ENCODE measurements at regions not wholly inside any gene's neighbourhood (a gene's known extent, or its start where the extent isn't known, plus 50 kb on each side); places are given as distances from the start of the nearest gene placed in this dataset.

DNA sequence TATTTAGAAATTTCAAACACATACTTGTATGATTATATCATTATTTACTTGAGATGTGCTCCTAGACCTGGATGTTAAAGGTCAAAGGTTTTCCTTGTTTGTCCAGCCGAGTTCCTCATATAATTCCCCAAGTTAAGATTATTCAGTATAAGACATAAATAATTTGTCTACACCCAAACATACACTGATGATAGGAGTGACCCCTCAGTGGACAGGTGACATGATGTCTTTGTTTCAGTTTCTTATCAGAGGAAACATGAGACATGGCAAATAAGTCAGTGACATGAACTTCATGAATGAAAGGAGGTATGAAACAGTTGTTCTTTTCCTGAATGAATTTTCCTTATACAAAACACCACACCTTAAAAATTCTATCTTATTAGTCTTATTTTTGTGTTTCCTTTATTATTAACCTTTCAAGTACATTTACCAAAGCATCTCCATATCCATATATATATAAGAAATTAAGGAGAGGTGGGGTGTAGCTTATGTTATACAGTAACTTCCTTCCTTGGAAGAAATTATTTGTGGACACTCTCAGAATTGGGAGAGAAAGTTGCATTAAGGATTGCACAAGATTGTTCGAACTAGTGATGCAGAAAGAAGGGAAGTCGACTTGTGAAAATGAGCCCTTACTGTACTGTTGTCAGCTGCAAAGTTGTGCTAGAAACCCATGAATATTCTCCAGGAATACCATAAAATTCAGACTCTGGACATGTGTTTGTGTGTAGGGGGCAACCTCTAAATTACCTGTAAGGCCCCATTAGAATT is 60.5 kb downstream of the POM121L12 start:
- no peak overlapping the region for H3K4me3 ChIP-seq (ENCODE audit: low read depth, low read length)
- BruUV-seq (replicated peaks): no TSS peak
- ChIA-PET CTCF (no interaction called here), POLR2A (no interaction called here)
- no peaks in the 10 kb centered on the region for H3K9me3 ChIP-seq
- no peaks in the 10 kb centered on the region for H3K27me3 ChIP-seq (replicated peaks; ENCODE audit: control insufficient read depth, insufficient read depth, low read length)
- H3K4me1 Mint-ChIP-seq (ENCODE audit: low read depth, unreplicated experiment): no peaks in the 10 kb centered on the region
- H3K9me3 Mint-ChIP-seq (ENCODE audit: unreplicated experiment): no peaks in the 10 kb centered on the region
- H3K4me3 Mint-ChIP-seq (ENCODE audit: unreplicated experiment): no peak overlapping the region
- no peaks in the 10 kb centered on the region for H3K36me3 Mint-ChIP-seq (ENCODE audit: insufficient read depth, unreplicated experiment)
- H3K36me3 ChIP-seq (ENCODE audit: control insufficient read depth, insufficient read depth, low read length): no peaks in the 10 kb centered on the region
- H3K4me1 ChIP-seq: no peaks in the 10 kb centered on the region
- no peak for DNase-seq
- H3K27ac Mint-ChIP-seq (ENCODE audit: unreplicated experiment): no peak overlapping the region
- TF ChIP-seq, protein P1, sequence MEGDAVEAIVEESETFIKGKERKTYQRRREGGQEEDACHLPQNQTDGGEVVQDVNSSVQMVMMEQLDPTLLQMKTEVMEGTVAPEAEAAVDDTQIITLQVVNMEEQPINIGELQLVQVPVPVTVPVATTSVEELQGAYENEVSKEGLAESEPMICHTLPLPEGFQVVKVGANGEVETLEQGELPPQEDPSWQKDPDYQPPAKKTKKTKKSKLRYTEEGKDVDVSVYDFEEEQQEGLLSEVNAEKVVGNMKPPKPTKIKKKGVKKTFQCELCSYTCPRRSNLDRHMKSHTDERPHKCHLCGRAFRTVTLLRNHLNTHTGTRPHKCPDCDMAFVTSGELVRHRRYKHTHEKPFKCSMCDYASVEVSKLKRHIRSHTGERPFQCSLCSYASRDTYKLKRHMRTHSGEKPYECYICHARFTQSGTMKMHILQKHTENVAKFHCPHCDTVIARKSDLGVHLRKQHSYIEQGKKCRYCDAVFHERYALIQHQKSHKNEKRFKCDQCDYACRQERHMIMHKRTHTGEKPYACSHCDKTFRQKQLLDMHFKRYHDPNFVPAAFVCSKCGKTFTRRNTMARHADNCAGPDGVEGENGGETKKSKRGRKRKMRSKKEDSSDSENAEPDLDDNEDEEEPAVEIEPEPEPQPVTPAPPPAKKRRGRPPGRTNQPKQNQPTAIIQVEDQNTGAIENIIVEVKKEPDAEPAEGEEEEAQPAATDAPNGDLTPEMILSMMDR (IDR thresholded peaks at IDR 0.05; ENCODE audit: insufficient read depth in 1 of 2, low read depth in 1 of 2, low read length in 1 of 2, severe bottlenecking in 1 of 2, unreplicated experiment in 1 of 2): no peak
- H3K27me3 Mint-ChIP-seq (ENCODE audit: insufficient read depth, unreplicated experiment): no peaks in the 10 kb centered on the region
- intact Hi-C loops (cut with micrococcal nuclease; ENCODE audit: unreplicated experiment): no loop called here

DNA sequence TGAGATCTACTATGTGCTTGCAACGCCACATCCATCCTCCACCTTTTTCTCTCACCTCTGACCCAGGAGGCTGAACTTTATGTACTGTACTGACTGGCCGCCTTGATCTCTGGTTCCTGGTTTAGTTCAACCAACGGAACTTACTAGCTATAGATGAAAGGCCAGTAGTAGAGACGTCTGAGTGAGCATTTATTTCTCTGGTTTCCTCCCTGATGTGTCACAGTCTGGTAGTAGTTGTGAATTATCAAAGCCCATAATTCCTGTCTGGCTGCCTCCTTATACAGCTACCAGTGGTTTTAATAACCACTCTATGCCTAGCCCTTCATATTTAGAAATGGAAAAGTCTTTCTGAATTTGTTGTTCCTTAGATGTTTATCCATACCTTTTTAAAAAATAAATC is 64.7 kb downstream of the POM121L12 start:
- Histone ChIP-seq H3K4me1 (no peaks in the 10 kb centered on the region), H3K4me3 (ENCODE audit: low read depth, low read length) (no peak overlapping the region), H3K9me3 (no peaks in the 10 kb centered on the region), H3K27me3 (replicated peaks; ENCODE audit: control insufficient read depth, insufficient read depth, low read length) (no peaks in the 10 kb centered on the region), H3K36me3 (ENCODE audit: control insufficient read depth, insufficient read depth, low read length) (no peaks in the 10 kb centered on the region)
- TF ChIP-seq, protein P1 (IDR thresholded peaks at IDR 0.05; ENCODE audit: insufficient read depth in 1 of 2, low read depth in 1 of 2, low read length in 1 of 2, severe bottlenecking in 1 of 2, unreplicated experiment in 1 of 2): no peak
- ChIA-PET POLR2A (no interaction called here), CTCF (no interaction called here)
- intact Hi-C loops (cut with micrococcal nuclease; ENCODE audit: unreplicated experiment): no loop called here
- no peaks in the 10 kb centered on the region for H3K27me3 Mint-ChIP-seq (ENCODE audit: insufficient read depth, unreplicated experiment)
- no peaks in the 10 kb centered on the region for H3K9me3 Mint-ChIP-seq (ENCODE audit: unreplicated experiment)
- no TSS peak for BruUV-seq (replicated peaks)
- H3K4me3 Mint-ChIP-seq (ENCODE audit: unreplicated experiment): no peak overlapping the region
- H3K4me1 Mint-ChIP-seq (ENCODE audit: low read depth, unreplicated experiment): no peaks in the 10 kb centered on the region
- H3K36me3 Mint-ChIP-seq (ENCODE audit: insufficient read depth, unreplicated experiment): no peaks in the 10 kb centered on the region
- DNase-seq: no peak
- no peak overlapping the region for H3K27ac Mint-ChIP-seq (ENCODE audit: unreplicated experiment)

DNA sequence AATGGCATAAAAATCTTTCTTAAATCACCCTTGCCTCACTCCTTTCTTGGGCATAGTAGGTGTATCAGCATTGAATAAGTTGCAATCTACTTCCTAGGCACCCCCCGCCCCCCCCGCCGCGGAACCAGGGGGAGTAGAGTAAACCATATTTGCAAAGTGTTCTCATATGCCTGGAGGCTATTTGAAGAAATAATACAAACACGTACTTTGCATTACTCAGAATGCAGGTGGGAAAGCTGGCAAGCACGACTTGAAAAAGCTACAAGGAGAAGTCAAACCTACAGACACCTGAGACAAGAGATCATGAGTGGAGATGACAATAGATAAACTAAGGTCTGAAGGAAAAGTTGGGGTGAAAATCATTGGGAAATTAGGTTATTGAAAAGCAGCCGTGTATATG is 65.6 kb downstream of the POM121L12 start:
- intact Hi-C loops (cut with micrococcal nuclease; ENCODE audit: unreplicated experiment): no loop called here
- Histone ChIP-seq H3K4me1 (no peaks in the 10 kb centered on the region), H3K36me3 (ENCODE audit: control insufficient read depth, insufficient read depth, low read length) (no peaks in the 10 kb centered on the region), H3K9me3 (no peaks in the 10 kb centered on the region), H3K4me3 (ENCODE audit: low read depth, low read length) (no peak overlapping the region), H3K27me3 (replicated peaks; ENCODE audit: control insufficient read depth, insufficient read depth, low read length) (no peaks in the 10 kb centered on the region)
- ChIA-PET POLR2A (no interaction called here), CTCF (no interaction called here)
- Mint-ChIP-seq H3K4me1 (ENCODE audit: low read depth, unreplicated experiment) (no peaks in the 10 kb centered on the region), H3K36me3 (ENCODE audit: insufficient read depth, unreplicated experiment) (no peaks in the 10 kb centered on the region), H3K27ac (ENCODE audit: unreplicated experiment) (no peak overlapping the region), H3K9me3 (ENCODE audit: unreplicated experiment) (no peaks in the 10 kb centered on the region), H3K27me3 (ENCODE audit: insufficient read depth, unreplicated experiment) (no peaks in the 10 kb centered on the region), H3K4me3 (ENCODE audit: unreplicated experiment) (no peak overlapping the region)
- TF ChIP-seq, protein P1 (IDR thresholded peaks at IDR 0.05; ENCODE audit: insufficient read depth in 1 of 2, low read depth in 1 of 2, low read length in 1 of 2, severe bottlenecking in 1 of 2, unreplicated experiment in 1 of 2): no peak
- no TSS peak for BruUV-seq (replicated peaks)
- DNase-seq: no peak

All from Caco-2 (cell line).